ENCODE measurements at regions not wholly inside any gene's neighbourhood (a gene's known extent, or its start where the extent isn't known, plus 50 kb on each side); places are given as distances from the start of the nearest gene placed in this dataset.

GRCh38 chr21:15254111-15254510, 189.3 kb upstream of the NRIP1 start:
- TF ChIP-seq CTCF (IDR thresholded peaks at IDR 0.05) (no peak), EZH2phosphoT487 (IDR thresholded peaks at IDR 0.05) (no peak)

All from neural progenitor cell (in vitro differentiated cells).